IPS DF 19.7 (cell line): ENCODE measurements at regions not wholly inside any gene's neighbourhood (a gene's known extent, or its start where the extent isn't known, plus 50 kb on each side); places are given as distances from the start of the nearest gene placed in this dataset.
"Not testable (repeated sequence)": the region's sequence is repeated elsewhere in the genome, so short reads cannot be mapped to it uniquely, and the experiment has no call there.

ENCODE experiments used
- DNase-seq: peaks from one replicate; pipeline ENCODE4 v3.0.0-alpha.2; 2013; ENCODE audit warnings: low read depth, low spot score

GRCh38 chr14:35988972-35989690 lies 163.0 kb downstream of the BRMS1L start:
- DNase-seq, result no peak

GRCh38 chr14:35988550-35988949 lies 162.4 kb downstream of the BRMS1L start:
- DNase-seq, result no peak

GRCh38 chr14:35987731-35988130 lies 161.6 kb downstream of the BRMS1L start:
- no peak for DNase-seq

DNA sequence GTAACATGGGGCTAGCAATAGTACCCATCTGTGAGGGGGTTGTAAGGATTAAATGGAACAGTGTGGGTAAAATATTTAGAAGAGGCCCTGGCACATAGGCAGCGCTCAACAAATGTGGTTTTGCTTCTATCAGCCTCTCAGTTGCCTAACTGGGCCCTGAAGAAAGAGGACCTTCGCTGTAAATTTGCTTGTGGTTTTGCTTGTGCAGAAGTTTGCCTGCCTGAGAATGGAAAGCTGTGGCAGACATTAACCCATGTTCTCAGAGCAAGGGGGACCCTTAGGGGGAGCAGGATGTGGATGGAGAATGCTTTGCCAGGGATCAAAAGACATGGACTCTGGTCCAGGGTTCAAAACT lies 160.1 kb downstream of the BRMS1L start:
- no peak for DNase-seq

DNA sequence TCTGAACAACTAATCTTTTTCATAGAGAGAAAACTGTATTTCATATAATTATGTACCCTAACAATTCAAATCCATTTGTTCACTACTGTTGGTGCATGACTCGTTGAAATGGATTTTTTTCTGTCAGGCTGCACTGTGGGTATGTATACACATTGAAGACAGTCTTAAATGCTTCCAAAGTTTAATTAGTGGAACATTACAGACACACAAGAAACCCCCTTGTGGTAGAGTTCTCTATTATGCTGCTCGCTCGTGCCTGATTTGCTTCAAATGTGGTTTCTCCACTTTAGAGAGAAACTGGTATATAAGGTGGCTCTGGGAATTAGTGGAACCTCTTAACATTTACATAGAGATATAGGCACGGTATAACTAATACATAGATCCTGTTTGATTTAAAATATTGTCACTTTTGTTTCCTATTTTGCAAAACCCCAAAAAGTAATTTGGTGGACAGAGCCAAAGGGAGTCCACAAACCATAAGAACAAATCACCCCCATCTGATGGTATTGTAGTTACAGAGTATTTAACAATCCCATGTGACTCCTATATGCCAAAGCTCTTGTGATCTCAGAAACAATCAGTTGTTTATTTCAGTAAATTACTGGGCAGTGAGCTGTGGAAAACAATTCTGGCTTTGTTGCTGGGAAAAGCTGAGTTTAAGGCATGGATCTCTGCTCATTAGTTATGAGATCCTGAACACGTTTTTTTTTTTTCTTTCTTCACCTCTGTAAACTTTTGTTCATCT lies 159.5 kb downstream of the BRMS1L start:
- no peak for DNase-seq

GRCh38 chr14:35979531-35979930 lies 153.4 kb downstream of the BRMS1L start:
- no peak for DNase-seq

- DNase-seq, result no peak
Observed at GRCh38 chr14:35978561-35978960, 152.4 kb downstream of the BRMS1L start.

DNA sequence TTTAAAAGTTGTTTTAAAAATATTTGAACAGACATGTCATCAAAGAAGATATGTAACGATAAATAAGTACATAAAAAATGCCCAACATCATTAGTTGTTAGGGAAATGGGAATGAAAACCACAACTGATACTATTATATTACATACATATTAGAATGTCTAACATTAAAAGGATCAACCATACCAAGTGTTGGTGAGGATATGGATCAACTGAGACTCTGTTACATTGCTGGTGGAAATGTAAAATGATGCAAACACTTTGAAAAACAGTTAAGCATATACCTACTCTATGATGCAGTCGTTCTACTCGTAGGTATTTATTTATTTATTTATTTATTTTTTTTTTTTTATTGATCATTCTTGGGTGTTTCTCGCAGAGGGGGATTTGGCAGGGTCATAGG lies 149.7 kb downstream of the BRMS1L start:
- no peak for DNase-seq

GRCh38 chr14:35973770-35974169 lies 147.6 kb downstream of the BRMS1L start:
- DNase-seq, result no peak

DNA sequence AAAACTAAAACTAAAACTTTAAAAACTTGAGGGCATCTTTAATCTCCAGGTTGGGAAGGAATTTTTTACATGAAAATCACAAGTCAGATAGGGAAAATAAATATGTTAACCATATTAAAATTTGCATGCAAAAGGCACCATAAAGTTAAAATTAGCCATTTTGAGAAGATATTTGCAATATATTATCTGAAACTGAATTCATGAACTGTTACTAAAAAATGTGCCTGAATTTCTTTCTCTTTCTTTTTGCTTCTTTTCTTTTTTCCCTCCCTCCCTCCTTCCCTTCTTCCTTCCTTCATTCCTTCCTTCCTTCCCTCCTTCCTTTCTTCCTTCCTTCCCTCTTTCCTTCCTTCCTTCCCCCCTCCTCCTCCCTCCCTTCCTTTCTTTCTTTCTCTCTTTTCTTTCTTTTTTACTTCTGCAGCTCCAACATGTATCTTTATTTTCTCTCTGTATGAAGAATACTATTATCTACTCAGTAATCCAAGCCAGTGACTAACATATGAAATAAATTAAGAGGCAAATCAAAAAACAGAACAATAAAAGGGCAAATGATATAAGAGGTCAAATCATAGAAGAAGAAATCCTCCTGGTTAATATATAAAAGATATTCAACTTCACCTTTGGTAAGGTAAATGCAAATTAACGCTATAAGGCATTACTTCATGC lies 146.0 kb downstream of the BRMS1L start:
- no peak for DNase-seq

- no peak for DNase-seq
Observed at GRCh38 chr14:35969310-35969709, 143.2 kb downstream of the BRMS1L start.

DNA sequence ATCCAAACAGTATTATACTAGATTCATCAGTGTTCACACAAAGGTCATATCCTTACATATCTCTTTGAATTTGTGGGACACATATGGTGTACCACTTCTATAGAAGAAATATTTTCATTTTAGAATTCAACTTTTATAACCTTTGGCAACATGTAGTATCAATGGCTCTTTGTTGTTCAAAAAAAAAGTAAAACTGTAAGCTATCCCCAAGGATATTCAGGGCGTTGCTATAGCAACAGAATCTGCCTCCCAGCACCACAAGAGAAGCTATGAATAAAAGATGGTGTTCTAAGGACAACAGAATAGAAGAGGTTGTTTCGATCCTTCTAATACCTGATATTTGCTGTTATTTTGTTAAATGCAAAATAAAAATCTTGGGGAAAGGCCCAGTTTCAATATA lies 139.3 kb downstream of the BRMS1L start:
- no peak for DNase-seq

- DNase-seq, result no peak
Observed at GRCh38 chr14:35964697-35965286, 138.7 kb downstream of the BRMS1L start.

DNA sequence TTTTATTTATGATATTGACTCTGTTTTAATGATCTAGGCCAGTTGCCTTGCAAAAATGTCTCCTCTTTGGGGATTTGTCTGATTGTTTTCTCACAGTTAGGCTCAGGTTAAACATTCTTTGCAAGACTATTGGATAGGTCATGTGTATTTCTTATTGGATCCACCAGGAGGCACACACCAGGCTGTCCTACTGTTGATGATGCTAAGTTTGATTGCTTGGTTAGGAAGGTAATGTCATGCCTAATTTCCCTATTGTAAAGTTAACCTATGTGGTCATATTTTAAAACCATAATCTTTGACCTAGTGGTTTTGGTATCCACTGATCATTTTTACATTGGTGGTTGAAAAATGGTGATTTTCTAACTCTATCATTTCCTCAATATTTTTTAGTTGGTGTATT lies 137.1 kb downstream of the BRMS1L start:
- DNase-seq, result no peak

DNA sequence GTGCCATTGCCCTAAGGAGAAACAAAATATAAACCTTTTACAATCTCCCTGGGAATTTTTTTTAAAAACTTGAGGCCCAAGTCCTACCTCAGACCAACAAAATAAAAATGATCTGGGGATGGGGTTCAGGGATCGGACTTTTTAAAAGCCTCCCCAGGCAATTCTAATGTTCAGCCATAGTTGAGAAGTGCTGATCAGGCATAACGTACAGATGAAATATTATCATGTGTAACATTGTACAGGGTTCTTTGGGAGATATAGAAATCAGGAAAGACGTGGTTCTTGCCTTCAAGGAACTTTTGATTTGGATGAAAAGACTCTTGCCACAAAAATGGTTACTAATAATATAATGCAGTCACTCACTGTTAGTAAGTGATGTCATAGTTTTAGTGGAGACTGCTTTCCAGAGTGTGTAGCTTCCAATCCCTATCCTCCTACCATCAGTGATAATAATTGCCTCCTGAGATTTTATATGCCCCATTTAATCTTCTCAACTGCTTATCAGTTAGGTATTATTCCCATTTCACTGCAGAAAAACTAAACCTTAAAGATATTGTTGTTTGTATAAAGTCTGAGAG lies 135.6 kb downstream of the BRMS1L start:
- DNase-seq, result no peak

- DNase-seq, result no peak
Observed at GRCh38 chr14:35959835-35960234, 133.7 kb downstream of the BRMS1L start.

DNA sequence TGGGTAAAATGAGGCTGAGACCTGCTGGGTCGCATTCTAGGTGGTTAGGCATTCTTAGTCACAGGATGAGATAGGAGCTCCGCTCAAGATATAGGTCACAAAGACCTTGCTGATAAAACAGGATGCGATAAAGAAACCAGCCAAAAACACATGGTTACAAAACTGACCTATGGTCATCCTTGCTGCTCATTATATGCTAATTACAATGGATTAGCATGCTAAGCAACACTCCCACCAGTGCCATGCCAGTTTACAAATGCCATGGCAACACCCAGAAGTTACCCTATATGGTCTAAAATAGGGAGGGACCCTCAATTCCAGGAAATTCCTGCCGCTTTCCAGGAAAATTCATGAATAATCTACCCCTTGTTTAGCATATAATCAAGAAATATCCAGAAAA lies 132.4 kb downstream of the BRMS1L start:
- DNase-seq, result no peak

DNA sequence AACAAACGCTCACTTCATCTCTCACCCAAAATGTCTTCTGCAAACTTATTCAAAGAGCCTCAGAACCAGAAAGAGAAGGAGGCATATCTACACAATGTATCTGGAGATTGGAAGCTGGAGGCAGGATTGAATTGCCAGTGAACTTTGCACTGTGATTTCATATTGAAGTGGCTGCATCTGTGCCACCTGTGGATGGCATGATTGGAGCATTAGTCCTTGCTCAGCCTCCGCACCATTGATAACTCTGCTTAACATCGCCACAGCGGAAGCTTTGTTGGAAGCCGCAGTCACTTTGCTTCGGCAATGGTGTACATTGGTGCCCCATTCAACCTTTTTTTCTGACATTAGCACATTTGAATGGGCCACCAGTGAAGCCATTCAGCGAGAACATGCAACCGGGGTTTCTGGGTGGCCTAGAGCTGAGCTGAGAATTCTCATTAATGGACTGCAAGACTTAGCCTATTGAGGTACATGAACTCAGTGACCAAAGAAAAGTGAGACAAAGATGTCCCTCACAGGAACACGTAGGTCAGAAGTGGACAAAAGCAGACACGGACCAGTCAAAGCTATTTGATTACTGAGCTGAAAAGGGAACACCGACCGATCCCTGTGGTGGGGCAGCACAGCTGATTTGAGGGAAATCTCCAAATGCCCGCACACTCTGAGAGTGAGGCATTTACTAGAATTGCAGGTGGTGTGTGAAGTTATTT lies 130.4 kb downstream of the BRMS1L start:
- no peak for DNase-seq

DNA sequence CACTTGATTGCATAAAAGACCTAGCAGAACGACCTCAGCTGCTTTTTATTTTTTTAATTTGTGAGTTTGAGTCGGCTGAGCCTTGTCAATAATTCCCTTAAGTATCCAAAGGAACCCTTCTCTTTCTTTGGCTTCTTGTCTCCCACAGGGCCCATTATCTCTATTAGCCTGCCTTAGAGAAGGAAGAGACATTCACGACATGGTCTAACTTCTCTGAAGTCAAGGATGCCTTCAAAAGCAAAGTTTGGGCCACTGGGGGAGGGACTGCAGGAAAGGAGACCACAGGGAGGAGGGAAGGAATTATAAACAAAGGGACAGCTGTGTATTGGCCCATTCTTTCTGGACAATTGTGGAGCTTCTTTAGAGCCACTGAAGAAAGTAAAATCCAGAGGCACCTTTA lies 126.4 kb downstream of the BRMS1L start:
- no peak for DNase-seq

GRCh38 chr14:35949920-35950513 lies 123.9 kb downstream of the BRMS1L start:
- DNase-seq, result no peak

GRCh38 chr14:35947983-35948382 lies 121.8 kb downstream of the BRMS1L start:
- DNase-seq, result not testable (repeated sequence)
